Loucy (cell line): ENCODE measurements at regions not wholly inside any gene's neighbourhood (a gene's known extent, or its start where the extent isn't known, plus 50 kb on each side); places are given as distances from the start of the nearest gene placed in this dataset.

Experiments used
- H2AFZ ChIP-seq: fragments of 200-600 bp; sonication (generic); 2 replicates; pipeline ENCODE4 v1.6.0; 2016; ENCODE audit warnings: antibody characterized with exemption, mild to moderate bottlenecking, low read length, moderate library complexity
- H3F3A ChIP-seq: fragments of 200-600 bp; 2 replicates; pipeline ENCODE4 v1.6.0; 2016; ENCODE audit warnings: antibody characterized with exemption, low read depth, mild to moderate bottlenecking
- H3K27me3 ChIP-seq: fragments of 200-600 bp; sonication (generic); 2 replicates; pipeline ENCODE4 v1.6.1; 2014; ENCODE audit warnings: low read length, mild to moderate bottlenecking; ENCODE audit not compliant: insufficient read depth, poor library complexity, severe bottlenecking
- H3K36me3 ChIP-seq: fragments of 200-600 bp; sonication (generic); 2 replicates; pipeline ENCODE4 v1.6.1; 2016; ENCODE audit warnings: low read length; ENCODE audit not compliant: insufficient read depth
- H3K4me1 ChIP-seq: fragments of 200-600 bp; sonication (generic); 2 replicates; pipeline ENCODE4 v1.5.1; 2014; ENCODE audit warnings: low read length, mild to moderate bottlenecking; ENCODE audit not compliant: insufficient read depth, poor library complexity, severe bottlenecking
- H3K4me2 ChIP-seq: fragments of 200-600 bp; sonication (generic); 2 replicates; pipeline ENCODE4 v1.6.0; 2014; ENCODE audit warnings: antibody characterized with exemption, low read length, low read depth, mild to moderate bottlenecking; ENCODE audit not compliant: poor library complexity, severe bottlenecking
- H3K4me3 ChIP-seq: fragments of 200-600 bp; sonication (generic); 2 replicates; pipeline ENCODE4 v1.5.1; 2014; ENCODE audit warnings: low read length, mild to moderate bottlenecking, mixed read lengths; ENCODE audit not compliant: poor library complexity, severe bottlenecking
- H3K79me2 ChIP-seq: fragments of 200-600 bp; sonication (generic); 2 replicates; pipeline ENCODE4 v1.6.1; 2014; ENCODE audit warnings: low read length; ENCODE audit not compliant: insufficient read depth
- H3K9ac ChIP-seq: fragments of 200-600 bp; sonication (generic); 2 replicates; pipeline ENCODE4 v1.6.0; 2014; ENCODE audit warnings: mild to moderate bottlenecking, low read depth, low read length, moderate library complexity; ENCODE audit not compliant: poor library complexity, severe bottlenecking
- H3K9me2 ChIP-seq: fragments of 200-600 bp; sonication (generic); replicated peaks from 2 replicates; pipeline ENCODE4 v1.6.1; 2016; ENCODE audit warnings: low read depth, low read length, mixed read lengths
- H3K9me3 ChIP-seq: fragments of 200-600 bp; sonication (generic); 2 replicates; pipeline ENCODE4 v1.6.1; 2014; ENCODE audit warnings: mild to moderate bottlenecking, antibody characterized with exemption, low read length, low read depth; ENCODE audit not compliant: insufficient read depth
- H4K20me1 ChIP-seq: fragments of 200-600 bp; sonication (generic); 2 replicates; pipeline ENCODE4 v1.6.0; 2014; ENCODE audit warnings: antibody characterized with exemption, low read length, mild to moderate bottlenecking; ENCODE audit not compliant: insufficient read depth, poor library complexity, severe bottlenecking
- CTCF ChIP-seq: fragments of 200-600 bp; sonication (generic); conservative IDR thresholded peaks from 2 replicates; pipeline ENCODE4 v1.5.1; 2014; ENCODE audit warnings: mild to moderate bottlenecking, antibody characterized with exemption, low read length
- EZH2phosphoT487 ChIP-seq: fragments of 200-600 bp; IDR thresholded peaks from 2 replicates; pipeline ENCODE4 v1.6.1; 2018; ENCODE audit warnings: antibody characterized with exemption, mild to moderate bottlenecking, moderate library complexity, borderline replicate concordance

- Histone ChIP-seq H3K4me1 (no peaks in the 10 kb centered on the region), H3K9me2 (0 out of 2 replicates have a peak, but pooled peaks cover 4% of the 10 kb centered on the region), H2AFZ (no peak overlapping the region), H4K20me1 (no peaks in the 10 kb centered on the region), H3K4me3 (no peak overlapping the region), H3K79me2 (no peaks in the 10 kb centered on the region), H3K36me3 (no peaks in the 10 kb centered on the region), H3K4me2 (no peak overlapping the region), H3F3A (no peaks in the 10 kb centered on the region), H3K9me3 (no peaks in the 10 kb centered on the region), H3K9ac (no peak overlapping the region), H3K27me3 (no peaks in the 10 kb centered on the region)
- no peak for TF ChIP-seq CTCF
Measured at GRCh38 chr10:8554574-8554973, 500.1 kb downstream of the GATA3 start.

DNA sequence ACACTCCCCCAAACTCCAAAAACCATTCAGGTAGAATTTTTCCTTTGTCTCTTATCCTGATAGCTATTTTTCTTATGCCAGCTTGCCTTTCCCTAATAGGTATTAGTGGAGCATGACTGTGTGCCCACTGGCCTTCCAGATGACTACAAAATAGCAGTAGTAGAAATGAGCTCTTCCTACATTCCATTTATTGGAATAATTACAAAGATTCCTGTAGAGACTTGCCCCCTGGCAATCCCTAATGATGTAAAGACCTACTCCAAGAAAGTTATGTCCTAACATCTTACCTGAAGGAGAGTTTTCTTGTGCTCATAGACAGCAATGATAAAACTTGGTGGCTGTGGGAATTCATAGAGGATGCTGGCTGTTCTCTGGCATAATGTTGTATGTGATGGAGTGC lies 501.8 kb downstream of the GATA3 start:
- 0 out of 2 replicates have a peak, but pooled peaks cover 4% of the 10 kb centered on the region for H3K9me2 ChIP-seq
- H3K9me3 ChIP-seq: no peaks in the 10 kb centered on the region
- no peak overlapping the region for H2AFZ ChIP-seq
- H3K27me3 ChIP-seq: no peaks in the 10 kb centered on the region
- TF ChIP-seq EZH2phosphoT487 (no peak), CTCF (no peak)
- H3K4me3 ChIP-seq: no peak overlapping the region
- no peaks in the 10 kb centered on the region for H3K79me2 ChIP-seq
- no peaks in the 10 kb centered on the region for H4K20me1 ChIP-seq
- no peaks in the 10 kb centered on the region for H3K36me3 ChIP-seq
- no peaks in the 10 kb centered on the region for H3K4me1 ChIP-seq
- H3K4me2 ChIP-seq: no peak overlapping the region
- H3F3A ChIP-seq: no peaks in the 10 kb centered on the region
- H3K9ac ChIP-seq: no peak overlapping the region

- Histone ChIP-seq H3K36me3 (no peaks in the 10 kb centered on the region), H3K9me3 (no peaks in the 10 kb centered on the region), H3K4me1 (no peaks in the 10 kb centered on the region), H3K4me3 (no peak overlapping the region), H3K9me2 (0 out of 2 replicates have a peak, but pooled peaks cover 2% of the 10 kb centered on the region), H4K20me1 (no peaks in the 10 kb centered on the region), H3K9ac (no peak overlapping the region), H3K79me2 (no peaks in the 10 kb centered on the region), H3K4me2 (no peak overlapping the region), H3F3A (no peaks in the 10 kb centered on the region), H3K27me3 (no peaks in the 10 kb centered on the region), H2AFZ (no peak overlapping the region)
- TF ChIP-seq CTCF: no peak
- no peak for TF ChIP-seq EZH2phosphoT487
Measured at GRCh38 chr10:8563478-8563877, 509.0 kb downstream of the GATA3 start.
